K562 (cell line): ENCODE measurements at regions not wholly inside any gene's neighbourhood (a gene's known extent, or its start where the extent isn't known, plus 50 kb on each side); places are given as distances from the start of the nearest gene placed in this dataset.

Experiments
- ATAC-seq: fragments of 200-7000 bp; cut with Tn5 transposase; 3 replicates; pipeline ENCODE4 v1.9.1; 2020; ENCODE audit warnings: moderate library complexity
- BruUV-seq: library from RNA; stranded (reverse); fragments of 400-500 nt; replicated peaks from 2 replicates; lab custom pipeline; 2021; lab: Mats Ljungman, UMichigan
- CTCF ChIA-PET: fragments of 300-600 bp; formaldehyde crosslinking; extraction: SDS; loops from one replicate; lab custom pipeline; 2021; ENCODE audit warnings: low intra/inter-chr PET ratio; lab: Yijun Ruan, JAX
- POLR2A ChIA-PET: fragments of 300-600, 350-650 bp; sonication (Branson Sonifier 250); formaldehyde crosslinking; extraction: SDS; loops from one replicate; lab custom pipeline; 2021; ENCODE audit warnings: antibody characterized with exemption, inconsistent platforms; lab: Yijun Ruan, JAX
- DNase-seq, 4 experiments: peaks; one replicate each; pipeline versions ENCODE4 v3.0.0 to v3.0.0-alpha.2; 2011 to 2018; ENCODE audit warnings: low spot score in 3 of 4, mixed read lengths in 3 of 4; ENCODE audit errors: extremely low read depth in 1 of 4
- FAIRE-seq: peaks from 2 replicates; lab custom pipeline; 2011; peaks lifted over from hg19 to GRCh38; lab: Jason Lieb, UNC
- H2AFZ ChIP-seq: 2 replicates; pipeline ENCODE4 v1.6.0; 2011; ENCODE audit warnings: low read depth, low read length, control low read depth, inconsistent platforms
- H3K27ac ChIP-seq: fragments of 200-600 bp; 3 replicates; pipeline ENCODE4 v1.8.0; 2011; ENCODE audit warnings: low read depth, mild to moderate bottlenecking, control low read depth, inconsistent platforms, low read length, moderate library complexity, mixed read lengths; ENCODE audit errors: extremely low read depth
- H3K27me3 ChIP-seq, 2 experiments: fragments of 300-600 bp in 1 of 2; 2 replicates in 1 of 2; 3 replicates in 1 of 2; pipeline versions ENCODE4 v1.6.0 to v1.8.0; 2011; ENCODE audit warnings: inconsistent platforms in 2 of 2, low read length in 2 of 2, mild to moderate bottlenecking in 1 of 2, mixed read lengths in 1 of 2, moderate library complexity in 1 of 2; ENCODE audit not compliant: control insufficient read depth in 2 of 2, insufficient read depth in 2 of 2
- H3K36me3 ChIP-seq: fragments of 300-600 bp; 3 replicates; pipeline ENCODE4 v1.8.0; 2011; ENCODE audit warnings: mild to moderate bottlenecking, low read length, inconsistent platforms; ENCODE audit not compliant: control insufficient read depth, insufficient read depth
- H3K4me1 ChIP-seq, 2 experiments: fragments of 200-600 bp in 1 of 2; replicated peaks in 1 of 2; 2 replicates in 1 of 2; 3 replicates in 1 of 2; pipeline versions ENCODE4 v1.5.1 to v1.8.0; 2011; ENCODE audit warnings: inconsistent platforms in 2 of 2, low read length in 2 of 2, mild to moderate bottlenecking in 1 of 2, mixed read lengths in 1 of 2, moderate library complexity in 1 of 2; ENCODE audit not compliant: control insufficient read depth in 2 of 2, insufficient read depth in 2 of 2
- H3K4me2 ChIP-seq: 2 replicates; pipeline ENCODE4 v1.6.1; 2011; ENCODE audit warnings: low read length, control low read depth, inconsistent platforms, mixed read lengths; ENCODE audit not compliant: insufficient read depth
- H3K4me3 ChIP-seq: fragments of 200-600 bp; sonication (generic), shearing (Covaris generic); 2 replicates; pipeline ENCODE4 v1.5.1; 2016; ENCODE audit warnings: control low read depth, inconsistent platforms
- H3K79me2 ChIP-seq: fragments of 200-600 bp; 3 replicates; pipeline ENCODE4 v1.8.0; 2011; ENCODE audit warnings: low read length, inconsistent platforms; ENCODE audit not compliant: control insufficient read depth, insufficient read depth
- H3K9ac ChIP-seq, 2 experiments: 2 replicates each; pipeline versions ENCODE4 v1.6.0 to v1.6.1; 2011; ENCODE audit warnings: low read depth in 2 of 2, low read length in 2 of 2, control low read depth in 1 of 2, inconsistent platforms in 1 of 2, mild to moderate bottlenecking in 1 of 2, mixed read lengths in 1 of 2; ENCODE audit not compliant: insufficient read depth in 1 of 2
- H3K9me1 ChIP-seq: one replicate; pipeline ENCODE4 v1.6.0; 2011; ENCODE audit warnings: inconsistent platforms, mild to moderate bottlenecking, low read length, moderate library complexity; ENCODE audit not compliant: control insufficient read depth, insufficient read depth
- H3K9me3 ChIP-seq: replicated peaks from 2 replicates; pipeline ENCODE4 v1.5.1; 2011; ENCODE audit warnings: low read depth, low read length, inconsistent platforms; ENCODE audit not compliant: control insufficient read depth, insufficient read depth
- H4K20me1 ChIP-seq: replicated peaks from 2 replicates; pipeline ENCODE4 v1.6.1; 2011; ENCODE audit warnings: low read length, inconsistent platforms, mixed read lengths; ENCODE audit not compliant: control insufficient read depth, insufficient read depth
- ARID1B ChIP-seq: fragments of 450-650 bp; IDR thresholded peaks from 2 replicates; pipeline ENCODE4 v1.6.1; 2016; ENCODE audit warnings: antibody characterized with exemption, mild to moderate bottlenecking, inconsistent platforms
- HMG20B ChIP-seq: fragments of 250-450 bp; sonication (Bioruptor Pico); IDR thresholded peaks from 2 replicates; pipeline ENCODE4 v1.5.0; 2021; ENCODE audit warnings: mild to moderate bottlenecking
- IRF1 ChIP-seq: sonication (generic); formaldehyde crosslinking; IDR thresholded peaks from 2 replicates; pipeline ENCODE4 v1.8.0; 2022; ENCODE audit warnings: missing genetic modification reagents, mild to moderate bottlenecking, borderline replicate concordance
- PHB ChIP-seq: fragments of 250-450 bp; sonication (Bioruptor Pico); IDR thresholded peaks from 2 replicates; pipeline ENCODE4 v1.5.0; 2021
- PURB ChIP-seq: sonication (generic); formaldehyde crosslinking; IDR thresholded peaks from 2 replicates; pipeline ENCODE4 v1.9.0; 2021; ENCODE audit warnings: low read depth, mild to moderate bottlenecking, missing genetic modification reagents
- SIN3B ChIP-seq: fragments of 450-650 bp; IDR thresholded peaks from 2 replicates; pipeline ENCODE4 v1.6.1; 2017; ENCODE audit warnings: low read depth, mild to moderate bottlenecking, moderate library complexity
- SMAD3 ChIP-seq: fragments of 450-650 bp; formaldehyde crosslinking; conservative IDR thresholded peaks from 2 replicates; pipeline ENCODE4 v1.4.0; 2020; ENCODE audit warnings: mild to moderate bottlenecking
- SNIP1 ChIP-seq: fragments of 450-650 bp; IDR thresholded peaks from 2 replicates; pipeline ENCODE4 v1.7.1; 2017; ENCODE audit warnings: low read depth, mild to moderate bottlenecking
- SREBF2 ChIP-seq: sonication (generic); formaldehyde crosslinking; IDR thresholded peaks from 2 replicates; pipeline ENCODE4 v1.4.0; 2020; ENCODE audit warnings: mild to moderate bottlenecking, missing genetic modification reagents
- TAF9B ChIP-seq: fragments of 450-650 bp; IDR thresholded peaks from 2 replicates; pipeline ENCODE4 v1.6.1; 2018; ENCODE audit warnings: mild to moderate bottlenecking; ENCODE audit not compliant: partially characterized antibody
- ZC3H4 ChIP-seq: sonication (generic); formaldehyde crosslinking; IDR thresholded peaks from 2 replicates; pipeline ENCODE4 v1.9.0; 2021; ENCODE audit warnings: missing genetic modification reagents, borderline replicate concordance
- ZNF316 ChIP-seq: fragments of 450-650 bp; IDR thresholded peaks from 2 replicates; pipeline ENCODE4 v1.6.1; 2016
- ZNF766 ChIP-seq: fragments of 200-800 bp; sonication (Bioruptor generic); conservative IDR thresholded peaks from 2 replicates; pipeline ENCODE4 v1.6.1; 2016; ENCODE audit warnings: missing genetic modification characterization, missing compliant biosample characterization
- WGBS: fragments of 100-300 bp; shearing (Covaris generic); methylation state at CpG from one replicate; pipeline ENCODE4 v1.1.6; 2016; ENCODE audit warnings: low coverage, mixed read lengths; ENCODE audit not compliant: insufficient coverage; ENCODE audit errors: missing lambda C conversion rate; 5-methylcytosine and 5-hydroxymethylcytosine counted together
- in situ Hi-C: fragments of 300-500 bp; cut with MboI; formaldehyde crosslinking; loops from 4 replicates; pipeline ENCODE4 v1.15.0; 2018; ENCODE audit warnings: inconsistent platforms, mixed read lengths
- intact Hi-C: fragments of 100-400 bp; cut with micrococcal nuclease; formaldehyde crosslinking; loops from 2 replicates; pipeline ENCODE4 v1.14.2; 2022

GRCh38 chr11:116172851-116173250 lies 599.9 kb downstream of the BUD13 start:
- ATAC-seq (no peak), DNase-seq (no peak), FAIRE-seq (no peak)
- in situ Hi-C loops (no loop called here), intact Hi-C loops (no loop called here)
- POLR2A ChIA-PET = interaction anchor here (0.7 kb wide), 2 partner anchors 99 to 354 kb away, joined by 3 read pairs; no protein-coding TSS in a partner anchor
- Histone ChIP-seq H3K9ac (no peak overlapping the region), H3K4me1 (no peaks in the 10 kb centered on the region), H3K9me3 (no peaks in the 10 kb centered on the region), H3K27me3 (no peaks in the 10 kb centered on the region; a peak in 1 of 5 replicates), H3K79me2 (no peaks in the 10 kb centered on the region), H3K9me1 (no peaks in the 10 kb centered on the region), H3K36me3 (no peaks in the 10 kb centered on the region), H3K27ac (no peak overlapping the region), H4K20me1 (no peaks in the 10 kb centered on the region), H3K4me2 (no peak overlapping the region), H3K4me3 (no peak overlapping the region), H2AFZ (no peak overlapping the region)
- 0% methylated on average over 2 of the region's 2 CpGs for WGBS
- CTCF ChIA-PET = no interaction called here
- no TSS peak for BruUV-seq
- no peak for TF ChIP-seq ZC3H4
- no peak for TF ChIP-seq SREBF2 (CRISPR knock-in tag)
- TF ChIP-seq IRF1 = no peak
- no peak for TF ChIP-seq SNIP1
- no peak for TF ChIP-seq PURB (CRISPR knock-in tag)
- TF ChIP-seq PHB (CRISPR knock-in tag) = no peak
- no peak for TF ChIP-seq HMG20B
- no peak for TF ChIP-seq ARID1B
- TF ChIP-seq ZNF766 (CRISPR knock-in tag) = no peak
- TF ChIP-seq SMAD3 (CRISPR knock-in tag) = no peak
- no peak for TF ChIP-seq SIN3B
- no peak for TF ChIP-seq TAF9B
- TF ChIP-seq ZNF316 = no peak
